Ovary (tissue), 7 donors: ENCODE measurements at regions not wholly inside any gene's neighbourhood (a gene's known extent, or its start where the extent isn't known, plus 50 kb on each side); places are given as distances from the start of the nearest gene placed in this dataset.
"Not testable (repeated sequence)": the region's sequence is repeated elsewhere in the genome, so short reads cannot be mapped to it uniquely, and the experiment has no call there.

Source experiments
- DNase-seq, 5 donors: peaks; one replicate each; pipeline ENCODE4 v3.0.0-alpha.2; 2019 to 2020
- H3K27ac ChIP-seq, 2 donors: fragments of 200-600 bp; one replicate each; pipeline versions ENCODE4 v1.5.1 to v1.8.0; 2019 to 2022
- H3K27me3 ChIP-seq: fragments of 200-600 bp; one replicate; pipeline ENCODE4 v1.8.0; 2022
- H3K36me3 ChIP-seq: fragments of 200-600 bp; sonication (generic); one replicate; pipeline ENCODE4 v1.5.1; 2019
- H3K4me1 ChIP-seq: one replicate; pipeline ENCODE4 v1.8.1; 2013; ENCODE audit warnings: mild to moderate bottlenecking, moderate library complexity; ENCODE audit not compliant: insufficient read depth
- H3K4me3 ChIP-seq: fragments of 200-600 bp; sonication (generic); one replicate; pipeline ENCODE4 v1.5.1; 2017
- H3K9me3 ChIP-seq, 2 donors: fragments of 200-600 bp in 1 of 2; sonication (generic) in 1 of 2; one replicate each; pipeline versions ENCODE4 v1.5.1 to v1.8.1; 2013 to 2019; ENCODE audit warnings: mild to moderate bottlenecking in 1 of 2, moderate library complexity in 1 of 2
- CTCF ChIP-seq, 3 donors: fragments of 450-650 bp in 2 of 3; fragments of 200-600 bp in 1 of 3; IDR thresholded peaks; one replicate each; pipeline versions ENCODE4 v1.5.1 to v1.8.0; 2016 to 2022; ENCODE audit warnings: antibody characterized with exemption in 3 of 3, mild to moderate bottlenecking in 1 of 3
- EP300 ChIP-seq: sonication (generic); formaldehyde crosslinking; IDR thresholded peaks from one replicate; pipeline ENCODE4 v1.6.1; 2017; ENCODE audit warnings: antibody characterized with exemption
- POLR2A ChIP-seq: fragments of 450-650 bp; IDR thresholded peaks from one replicate; pipeline ENCODE4 v1.6.1; 2017; ENCODE audit warnings: antibody characterized with exemption, mild to moderate bottlenecking, moderate library complexity
- WGBS, 3 donors: extraction: QIAGEN DNeasy Blood & Tissue Kit in 1 of 3; methylation state at CpG; one replicate each; pipeline versions ENCODE4 v1.1.5 to v1.1.7; 2013 to 2017; 5-methylcytosine and 5-hydroxymethylcytosine counted together
- intact Hi-C, 4 donors: fragments of 100-400 bp; cut with DNase I; formaldehyde crosslinking; loops; one replicate each; pipeline versions ENCODE4 v1.11.0 to v1.15.1; 2022 to 2023
- donor health status: DM: no; HTN: no; CAD: no; lungs with moderate emphysema.
- donor health status: DM: no; HTN: no; CAD: no.
- donor health status: Bipolar disorder and iron deficiency.
- donor health status: DM: no; HTN: no; CAD: no.
- donor health status: DM: yes; HTN: yes; CAD: no.

- intact Hi-C loops = no loop called here
- DNase-seq = no peak
- Histone ChIP-seq H3K4me1 (peaks cover 5% of the 10 kb centered on the region), H3K27me3 (no peaks in the 10 kb centered on the region), H3K9me3 (no peaks in the 10 kb centered on the region), H3K27ac (no peak overlapping the region), H3K4me3 (no peak overlapping the region), H3K36me3 (no peaks in the 10 kb centered on the region)
- 48 to 90% (median 71%) methylated on average over 2 of the region's 2 CpGs for WGBS, 3 donors
- TF ChIP-seq CTCF (IDR thresholded peaks at IDR 0.05) (no peak), POLR2A (no peak), EP300 (no peak)
Measured at GRCh38 chr21:16460936-16461335, 731.2 kb downstream of the USP25 start.

GRCh38 chr21:16464211-16464889 is 734.6 kb downstream of the USP25 start:
- H3K36me3 ChIP-seq, H3K4me3 ChIP-seq, H3K4me1 ChIP-seq, H3K27me3 ChIP-seq, H3K9me3 ChIP-seq, H3K27ac ChIP-seq, DNase-seq, intact Hi-C loops: not testable (repeated sequence)
- WGBS, 3 donors = 96 to 99% (median 99%) methylated on average over 3 of the region's 3 CpGs

- no peak for DNase-seq
- no peak overlapping the region for H3K4me3 ChIP-seq
- no peaks in the 10 kb centered on the region for H3K36me3 ChIP-seq
- H3K27ac ChIP-seq = no peak overlapping the region
- intact Hi-C loops = no loop called here
- no peak for TF ChIP-seq POLR2A
- no peak for TF ChIP-seq EP300
- TF ChIP-seq CTCF (IDR thresholded peaks at IDR 0.05) = no peak
- H3K9me3 ChIP-seq = no peaks in the 10 kb centered on the region
- WGBS, 3 donors = 87 to 98% (median 97%) methylated on average over 2 of the region's 2 CpGs
- H3K27me3 ChIP-seq = no peaks in the 10 kb centered on the region
- peaks cover 3% of the 10 kb centered on the region for H3K4me1 ChIP-seq
Measured at GRCh38 chr21:16468184-16468583, 738.4 kb downstream of the USP25 start.

DNA sequence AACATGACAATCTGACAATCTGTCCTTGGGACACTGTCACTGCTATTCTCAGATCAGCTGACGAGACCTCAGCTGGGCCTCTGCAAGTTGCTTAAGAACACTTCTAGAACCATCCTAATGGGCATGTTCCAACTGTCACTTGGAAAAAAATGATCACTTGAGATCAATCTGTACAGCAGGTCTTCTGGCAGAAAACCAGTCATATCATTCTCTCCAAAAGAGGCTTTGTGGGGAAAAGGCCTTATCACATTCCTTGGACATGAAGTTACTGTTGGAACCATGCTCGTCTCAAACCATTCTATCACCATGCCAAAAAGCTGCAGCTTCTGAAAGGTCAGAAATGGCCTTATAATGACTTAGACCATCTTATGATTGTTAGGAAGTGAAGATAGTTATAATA is 744.2 kb downstream of the USP25 start:
- intact Hi-C loops = no loop called here

More for the DNA sequence above, 744.2 kb downstream of the USP25 start:
- Histone ChIP-seq H3K27me3 (no peaks in the 10 kb centered on the region), H3K36me3 (no peaks in the 10 kb centered on the region), H3K9me3 (no peaks in the 10 kb centered on the region), H3K4me3 (no peak overlapping the region), H3K27ac (no peak overlapping the region), H3K4me1 (peaks cover 10% of the 10 kb centered on the region)
- no peak for TF ChIP-seq POLR2A
- TF ChIP-seq EP300 = no peak
- TF ChIP-seq CTCF (IDR thresholded peaks at IDR 0.05) = no peak
- 37 to 46% (median 45%) methylated on average over 2 of the region's 2 CpGs for WGBS, 3 donors
- DNase-seq = no peak
